Breast epithelium (tissue), 4 donors: ENCODE measurements at regions not wholly inside any gene's neighbourhood (a gene's known extent, or its start where the extent isn't known, plus 50 kb on each side); places are given as distances from the start of the nearest gene placed in this dataset.

Experiments
- DNase-seq, 2 donors: peaks; one replicate each; pipeline ENCODE4 v3.0.0-alpha.2; 2019; ENCODE audit warnings: low spot score in 2 of 2
- H3K27ac ChIP-seq, 2 donors: fragments of 200-600 bp; sonication (generic) in 1 of 2; one replicate each; pipeline ENCODE4 v1.5.1; 2016 to 2019; ENCODE audit warnings: mild to moderate bottlenecking in 1 of 2
- H3K27me3 ChIP-seq, 2 donors: fragments of 200-600 bp; sonication (generic) in 1 of 2; one replicate each; pipeline versions ENCODE4 v1.5.1 to v1.6.0; 2017 to 2019; ENCODE audit warnings: control low read depth in 1 of 2, mild to moderate bottlenecking in 1 of 2
- H3K36me3 ChIP-seq: fragments of 200-600 bp; one replicate; pipeline ENCODE4 v1.5.1; 2019
- H3K4me1 ChIP-seq, 2 donors: fragments of 200-600 bp; sonication (generic); one replicate each; pipeline ENCODE4 v1.5.1; 2016 to 2019; ENCODE audit warnings: control low read depth in 1 of 2
- H3K4me3 ChIP-seq, 3 donors: fragments of 200-600 bp; sonication (generic); 1 replicate in 2 of 3; 2 replicates in 1 of 3; pipeline ENCODE4 v1.5.1; 2016 to 2019; ENCODE audit warnings: mild to moderate bottlenecking in 3 of 3, moderate library complexity in 2 of 3
- H3K9me3 ChIP-seq, 2 donors: fragments of 200-600 bp; sonication (generic) in 1 of 2; one replicate each; pipeline ENCODE4 v1.5.1; 2016 to 2019; ENCODE audit warnings: control low read depth in 1 of 2
- CTCF ChIP-seq, 3 donors: fragments of 450-650 bp; IDR thresholded peaks; one replicate each; pipeline ENCODE4 v1.5.1; 2016 to 2017; ENCODE audit warnings: antibody characterized with exemption in 3 of 3, mild to moderate bottlenecking in 3 of 3, moderate library complexity in 3 of 3
- POLR2A ChIP-seq: fragments of 450-650 bp; IDR thresholded peaks from one replicate; pipeline ENCODE4 v1.6.1; 2016; ENCODE audit warnings: antibody characterized with exemption, mild to moderate bottlenecking, moderate library complexity
- POLR2AphosphoS5 ChIP-seq, 3 donors: sonication (generic); formaldehyde crosslinking; IDR thresholded peaks; one replicate each; pipeline ENCODE4 v1.6.1; 2017; ENCODE audit warnings: antibody characterized with exemption in 3 of 3
- intact Hi-C: fragments of 100-400 bp; cut with DNase I; formaldehyde crosslinking; loops from one replicate; pipeline ENCODE4 v1.15.1; 2023; ENCODE audit warnings: low total_unique reads

DNA sequence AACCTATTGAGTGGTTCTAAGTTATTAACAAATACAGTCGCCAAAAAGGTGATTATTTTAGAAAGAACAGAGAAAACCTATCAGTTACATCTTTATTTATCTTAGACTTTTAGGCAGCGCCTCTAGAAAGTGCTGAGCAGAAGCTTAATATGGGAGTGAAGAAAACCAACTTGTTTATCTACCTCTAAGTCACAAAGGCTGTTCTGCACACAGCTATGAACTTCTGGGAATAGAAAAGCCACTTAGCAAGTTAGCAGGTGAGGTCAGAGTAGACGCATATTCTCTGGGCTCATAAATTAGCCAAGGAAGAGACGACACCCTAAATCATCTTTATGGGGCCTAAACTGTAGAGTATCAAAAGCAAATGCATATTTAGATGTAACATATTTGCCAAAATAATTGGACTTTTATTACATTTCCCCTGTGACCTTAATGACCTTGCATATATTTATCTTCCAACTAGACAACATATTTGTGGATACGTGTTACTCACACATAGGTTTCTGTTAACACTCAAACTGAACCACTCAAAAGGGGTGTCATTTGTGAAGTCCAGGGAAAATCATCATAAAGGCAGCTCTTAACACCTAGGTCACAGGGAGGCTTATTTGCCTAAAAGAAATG lies 267.1 kb downstream of the ADGB start:
- no peaks in the 10 kb centered on the region for H3K27me3 ChIP-seq
- H3K9me3 ChIP-seq = no peaks in the 10 kb centered on the region
- H3K27ac ChIP-seq = no peak overlapping the region
- no peaks in the 10 kb centered on the region for H3K4me1 ChIP-seq
- H3K4me3 ChIP-seq = no peak overlapping the region
- no peak for DNase-seq
- intact Hi-C loops = no loop called here
- no peaks in the 10 kb centered on the region for H3K36me3 ChIP-seq
- TF ChIP-seq CTCF (IDR thresholded peaks at IDR 0.05) (no peak), POLR2A (no peak), POLR2AphosphoS5 (IDR thresholded peaks at IDR 0.05) (no peak)

GRCh38 chr6:146866731-146867414 lies 268.1 kb downstream of the ADGB start:
- DNase-seq = no peak
- no peaks in the 10 kb centered on the region for H3K9me3 ChIP-seq
- H3K4me3 ChIP-seq = no peak overlapping the region
- no peaks in the 10 kb centered on the region for H3K4me1 ChIP-seq
- TF ChIP-seq POLR2A (no peak), POLR2AphosphoS5 (IDR thresholded peaks at IDR 0.05) (no peak), CTCF (IDR thresholded peaks at IDR 0.05) (no peak)
- H3K27ac ChIP-seq = no peak overlapping the region
- H3K36me3 ChIP-seq = no peaks in the 10 kb centered on the region
- intact Hi-C loops = no loop called here
- no peaks in the 10 kb centered on the region for H3K27me3 ChIP-seq

DNA sequence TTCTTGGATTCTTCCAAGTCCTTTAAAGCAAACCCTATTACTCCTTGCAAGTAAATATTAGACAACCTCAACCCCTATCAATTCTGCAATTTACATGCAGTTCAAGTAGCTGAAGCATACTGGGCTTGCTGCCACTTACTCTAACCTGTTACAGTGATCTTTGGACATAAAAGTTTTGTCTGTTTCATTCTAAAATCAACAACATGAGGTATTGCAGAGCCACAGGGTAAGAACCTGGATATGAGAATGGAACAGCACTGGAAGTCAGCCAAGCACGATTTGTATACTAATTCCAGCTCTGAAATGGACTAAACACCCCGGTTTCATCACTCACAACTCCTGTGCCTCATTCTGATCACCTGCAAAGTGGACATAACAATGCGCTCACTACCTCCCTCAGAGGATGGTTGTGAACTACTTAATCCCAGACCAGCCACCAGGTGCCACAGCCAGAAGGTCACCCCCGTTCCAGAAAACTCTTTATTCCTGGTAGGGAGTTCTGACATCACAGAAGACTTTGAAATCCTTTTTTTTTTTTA lies 270.0 kb downstream of the ADGB start:
- H3K9me3 ChIP-seq = no peaks in the 10 kb centered on the region
- no peak overlapping the region for H3K4me3 ChIP-seq
- H3K27me3 ChIP-seq = no peaks in the 10 kb centered on the region
- DNase-seq = no peak
- intact Hi-C loops = no loop called here
- no peak overlapping the region for H3K27ac ChIP-seq
- H3K36me3 ChIP-seq = no peaks in the 10 kb centered on the region
- no peak for TF ChIP-seq POLR2AphosphoS5 (IDR thresholded peaks at IDR 0.05)
- TF ChIP-seq POLR2A = no peak
- no peak for TF ChIP-seq CTCF (IDR thresholded peaks at IDR 0.05)
- H3K4me1 ChIP-seq = no peaks in the 10 kb centered on the region

DNA sequence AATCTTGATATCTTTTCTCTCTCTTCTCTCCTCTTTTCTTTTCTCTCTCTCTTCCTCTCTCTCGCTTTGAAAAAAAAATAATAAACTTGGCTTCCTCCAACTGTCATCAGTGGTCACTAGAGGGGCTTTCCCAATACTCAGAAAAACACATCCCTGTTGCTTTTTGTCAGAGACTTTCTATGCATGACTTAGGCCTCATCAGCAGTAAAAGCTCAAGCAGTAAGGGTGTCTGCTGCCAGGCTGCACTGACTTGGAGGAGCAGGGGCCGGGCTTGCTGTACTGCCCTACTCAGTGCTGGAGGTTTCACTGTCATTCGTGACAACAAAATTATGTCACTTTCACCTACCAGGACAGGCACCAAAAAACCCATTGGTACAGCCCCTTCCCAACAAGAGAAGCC lies 272.0 kb downstream of the ADGB start:
- no peak for DNase-seq
- TF ChIP-seq CTCF (IDR thresholded peaks at IDR 0.05) (no peak), POLR2A (no peak), POLR2AphosphoS5 (IDR thresholded peaks at IDR 0.05) (no peak)
- Histone ChIP-seq H3K36me3 (no peaks in the 10 kb centered on the region), H3K9me3 (no peaks in the 10 kb centered on the region), H3K4me1 (no peaks in the 10 kb centered on the region), H3K4me3 (no peak overlapping the region), H3K27ac (no peak overlapping the region), H3K27me3 (no peaks in the 10 kb centered on the region)
- intact Hi-C loops = no loop called here
